ENCODE measurements at regions not wholly inside any gene's neighbourhood (a gene's known extent, or its start where the extent isn't known, plus 50 kb on each side); places are given as distances from the start of the nearest gene placed in this dataset.
"Not testable (repeated sequence)": the region's sequence is repeated elsewhere in the genome, so short reads cannot be mapped to it uniquely, and the experiment has no call there.

DNA sequence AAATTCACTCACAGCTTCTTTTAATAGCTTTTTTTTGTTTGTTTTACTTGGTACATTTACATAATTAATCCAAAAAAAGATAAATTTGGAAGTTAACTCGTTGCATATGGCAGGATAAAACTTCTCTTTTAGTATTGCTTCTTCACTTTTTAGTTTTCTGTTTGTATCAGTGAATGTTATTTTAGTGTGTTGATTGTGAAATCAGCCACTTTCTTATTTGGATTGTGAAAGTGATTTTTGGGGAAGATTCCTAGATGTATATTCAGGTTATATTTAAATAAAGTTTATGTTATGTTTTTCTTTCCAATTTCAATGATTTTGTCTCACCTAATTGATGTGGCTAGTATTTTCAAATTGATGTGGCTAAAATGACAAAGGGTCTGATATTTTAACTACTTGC lies 693.9 kb upstream of the MGAT4C start:
- Histone ChIP-seq H3K27me3 (no peaks in the 10 kb centered on the region), H3K9me3 (no peaks in the 10 kb centered on the region), H3K4me3 (no peak overlapping the region), H3K36me3 (no peaks in the 10 kb centered on the region), H3K4me1 (no peaks in the 10 kb centered on the region), H3K27ac (no peak overlapping the region)
- TF ChIP-seq EP300 (IDR thresholded peaks at IDR 0.05) (no peak), POLR2A (IDR thresholded peaks at IDR 0.05) (no peak), POLR2AphosphoS5 (IDR thresholded peaks at IDR 0.05) (no peak)
- TF ChIP-seq, protein P1, sequence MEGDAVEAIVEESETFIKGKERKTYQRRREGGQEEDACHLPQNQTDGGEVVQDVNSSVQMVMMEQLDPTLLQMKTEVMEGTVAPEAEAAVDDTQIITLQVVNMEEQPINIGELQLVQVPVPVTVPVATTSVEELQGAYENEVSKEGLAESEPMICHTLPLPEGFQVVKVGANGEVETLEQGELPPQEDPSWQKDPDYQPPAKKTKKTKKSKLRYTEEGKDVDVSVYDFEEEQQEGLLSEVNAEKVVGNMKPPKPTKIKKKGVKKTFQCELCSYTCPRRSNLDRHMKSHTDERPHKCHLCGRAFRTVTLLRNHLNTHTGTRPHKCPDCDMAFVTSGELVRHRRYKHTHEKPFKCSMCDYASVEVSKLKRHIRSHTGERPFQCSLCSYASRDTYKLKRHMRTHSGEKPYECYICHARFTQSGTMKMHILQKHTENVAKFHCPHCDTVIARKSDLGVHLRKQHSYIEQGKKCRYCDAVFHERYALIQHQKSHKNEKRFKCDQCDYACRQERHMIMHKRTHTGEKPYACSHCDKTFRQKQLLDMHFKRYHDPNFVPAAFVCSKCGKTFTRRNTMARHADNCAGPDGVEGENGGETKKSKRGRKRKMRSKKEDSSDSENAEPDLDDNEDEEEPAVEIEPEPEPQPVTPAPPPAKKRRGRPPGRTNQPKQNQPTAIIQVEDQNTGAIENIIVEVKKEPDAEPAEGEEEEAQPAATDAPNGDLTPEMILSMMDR (IDR thresholded peaks at IDR 0.05) = no peak
- WGBS, 2 donors = 9 to 15% methylated on average over 1 of the region's 1 CpG
- ATAC-seq (ENCODE audit: low FRiP score in 2 of 2) (no peak), DNase-seq (no peak)

DNA sequence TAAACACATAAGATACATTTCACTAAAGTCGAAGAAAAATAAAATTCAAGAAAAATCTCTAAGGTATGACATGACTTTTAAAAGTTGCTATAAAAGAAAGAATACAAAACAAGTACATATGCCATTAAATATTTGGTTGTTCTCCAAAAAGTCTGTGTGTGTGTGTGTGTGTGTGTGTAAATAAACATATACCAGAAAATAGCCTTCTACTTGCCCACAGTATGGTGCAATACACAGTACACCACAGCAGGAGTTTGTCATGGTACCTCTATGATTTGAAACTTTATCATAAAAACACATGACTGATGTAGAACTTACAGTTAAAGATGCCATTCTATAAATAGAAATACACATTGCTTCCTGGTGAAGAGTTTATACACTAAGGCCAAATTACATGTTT lies 692.7 kb upstream of the MGAT4C start:
- H3K27ac ChIP-seq = no peak overlapping the region
- no peaks in the 10 kb centered on the region for H3K4me1 ChIP-seq
- TF ChIP-seq POLR2A (IDR thresholded peaks at IDR 0.05) (no peak), POLR2AphosphoS5 (IDR thresholded peaks at IDR 0.05) (no peak), EP300 (IDR thresholded peaks at IDR 0.05) (no peak)
- TF ChIP-seq, protein P1 (IDR thresholded peaks at IDR 0.05) = no peak
- WGBS, 2 donors = 90 to 93% methylated on average over 1 of the region's 1 CpG
- no peak overlapping the region for H3K4me3 ChIP-seq
- DNase-seq (no peak), ATAC-seq (ENCODE audit: low FRiP score in 2 of 2) (no peak)
- H3K36me3 ChIP-seq = no peaks in the 10 kb centered on the region
- H3K9me3 ChIP-seq = no peaks in the 10 kb centered on the region
- H3K27me3 ChIP-seq = no peaks in the 10 kb centered on the region

DNA sequence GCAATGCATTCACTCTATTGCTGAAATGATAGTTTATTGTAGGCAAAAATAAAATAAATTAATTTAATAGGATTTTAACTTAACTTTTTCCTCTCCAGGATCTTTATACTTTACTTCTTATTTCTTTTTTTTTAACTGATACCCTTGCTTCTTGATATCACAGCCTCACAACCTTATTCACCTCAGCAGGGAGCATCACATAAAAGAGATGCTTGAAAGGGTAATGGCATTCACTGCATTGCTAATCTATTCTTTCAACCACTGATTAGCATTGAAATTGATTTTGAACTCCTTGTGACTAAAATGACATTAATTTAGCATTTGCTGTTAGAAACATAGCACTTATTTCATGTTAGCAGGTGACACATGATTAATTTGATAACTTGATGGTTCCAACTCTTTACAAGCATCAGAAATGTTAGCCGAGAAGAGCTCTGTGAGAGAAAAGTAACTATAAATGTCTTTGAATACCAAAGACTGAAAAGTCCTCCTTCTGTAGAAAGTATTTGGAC lies 689.5 kb upstream of the MGAT4C start:
- TF ChIP-seq POLR2AphosphoS5 (IDR thresholded peaks at IDR 0.05) (no peak), EP300 (IDR thresholded peaks at IDR 0.05) (no peak), POLR2A (IDR thresholded peaks at IDR 0.05) (no peak)
- TF ChIP-seq, protein P1 (IDR thresholded peaks at IDR 0.05) = no peak
- H3K36me3 ChIP-seq = no peaks in the 10 kb centered on the region
- no peak for DNase-seq
- no peaks in the 10 kb centered on the region for H3K4me1 ChIP-seq
- no peak overlapping the region for H3K27ac ChIP-seq
- H3K9me3 ChIP-seq = no peaks in the 10 kb centered on the region
- WGBS, 2 donors = 74% methylated on average over 1 of the region's 1 CpG
- H3K4me3 ChIP-seq = no peak overlapping the region
- no peaks in the 10 kb centered on the region for H3K27me3 ChIP-seq
- no peak for ATAC-seq (ENCODE audit: low FRiP score in 2 of 2)

DNA sequence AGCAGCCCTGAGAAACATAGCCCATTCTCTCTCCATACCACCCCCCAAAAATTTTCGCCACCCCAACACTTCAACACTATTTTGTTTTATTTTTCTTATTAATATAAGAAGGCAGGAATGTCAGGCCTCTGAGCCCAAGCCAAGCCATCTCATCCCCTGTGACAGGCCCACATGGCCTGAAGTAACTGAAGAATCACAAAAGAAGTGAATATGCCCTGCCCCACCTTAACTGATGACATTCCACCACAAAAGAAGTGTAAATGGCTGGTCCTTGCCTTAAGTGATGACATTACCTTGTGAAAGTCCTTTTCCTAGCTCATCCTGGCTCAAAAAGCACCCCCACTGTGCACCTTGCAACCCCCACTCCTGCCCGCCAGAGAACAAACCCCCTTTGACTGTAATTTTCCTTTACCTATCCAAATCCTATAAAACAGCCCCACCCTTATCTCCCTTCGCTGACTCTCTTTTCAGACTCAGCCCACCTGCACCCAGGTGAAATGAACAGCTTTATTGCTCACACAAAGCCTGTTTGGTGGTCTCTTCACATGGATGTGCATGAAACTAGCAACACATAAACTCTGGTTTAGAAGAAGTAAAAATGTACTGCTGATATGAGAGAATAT lies 688.1 kb upstream of the MGAT4C start:
- not testable (repeated sequence) for ATAC-seq (ENCODE audit: low FRiP score in 2 of 2); H3K4me3 ChIP-seq; H3K27ac ChIP-seq; H3K4me1 ChIP-seq; DNase-seq; H3K27me3 ChIP-seq; H3K9me3 ChIP-seq; H3K36me3 ChIP-seq
- WGBS, 2 donors = 74 to 80% methylated on average over 3 of the region's 3 CpGs

DNA sequence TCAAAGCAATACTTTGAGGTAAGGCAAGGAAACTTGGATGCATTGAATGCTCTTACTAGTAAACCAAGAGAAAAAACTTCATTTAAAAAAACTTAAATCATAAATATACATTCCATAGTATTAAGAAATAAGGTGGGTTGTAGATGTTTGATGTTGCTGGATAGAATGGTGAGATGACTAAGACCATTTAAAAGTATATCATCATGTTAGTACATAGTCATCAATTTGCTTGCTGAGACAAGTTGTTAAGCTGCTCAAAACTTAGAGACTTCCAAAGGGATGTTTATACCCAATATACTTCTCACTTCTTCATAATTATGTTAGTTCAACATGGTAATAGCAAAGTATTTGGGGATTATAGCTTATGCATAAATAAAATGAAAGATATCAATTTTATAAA lies 675.5 kb upstream of the MGAT4C start:
- Histone ChIP-seq H3K36me3 (no peaks in the 10 kb centered on the region), H3K27ac (no peak overlapping the region), H3K27me3 (no peaks in the 10 kb centered on the region), H3K9me3 (no peaks in the 10 kb centered on the region), H3K4me3 (no peak overlapping the region), H3K4me1 (no peaks in the 10 kb centered on the region)
- no peak for ATAC-seq (ENCODE audit: low FRiP score in 2 of 2)
- TF ChIP-seq POLR2A (IDR thresholded peaks at IDR 0.05) = no peak
- TF ChIP-seq, protein P1 (IDR thresholded peaks at IDR 0.05) = no peak
- no peak for TF ChIP-seq EP300 (IDR thresholded peaks at IDR 0.05)
- TF ChIP-seq POLR2AphosphoS5 (IDR thresholded peaks at IDR 0.05) = no peak
- DNase-seq = no peak

All from upper lobe of left lung (tissue), 6 donors.